GM19351 (cell line): ENCODE measurements at regions not wholly inside any gene's neighbourhood (a gene's known extent, or its start where the extent isn't known, plus 50 kb on each side); places are given as distances from the start of the nearest gene placed in this dataset.
"Not testable (repeated sequence)": the region's sequence is repeated elsewhere in the genome, so short reads cannot be mapped to it uniquely, and the experiment has no call there.

Experiments
- ATAC-seq: cut with Tn5 transposase; IDR thresholded peaks from one replicate; pipeline ENCODE4 v1.9.1; 2021; ENCODE audit warnings: mild to moderate bottlenecking, moderate library complexity; ENCODE audit not compliant: unreplicated experiment

- no peak for ATAC-seq
Observed at GRCh38 chr3:176247191-176247590, 950.1 kb downstream of the TBL1XR1 start.

GRCh38 chr3:176219970-176220369 is 977.3 kb downstream of the TBL1XR1 start:
- ATAC-seq = no peak

- no peak for ATAC-seq
Observed at GRCh38 chr3:176214758-176215157, 982.5 kb downstream of the TBL1XR1 start.

- not testable (repeated sequence) for ATAC-seq
Observed at GRCh38 chr3:176213314-176213713, 984.0 kb downstream of the TBL1XR1 start.

DNA sequence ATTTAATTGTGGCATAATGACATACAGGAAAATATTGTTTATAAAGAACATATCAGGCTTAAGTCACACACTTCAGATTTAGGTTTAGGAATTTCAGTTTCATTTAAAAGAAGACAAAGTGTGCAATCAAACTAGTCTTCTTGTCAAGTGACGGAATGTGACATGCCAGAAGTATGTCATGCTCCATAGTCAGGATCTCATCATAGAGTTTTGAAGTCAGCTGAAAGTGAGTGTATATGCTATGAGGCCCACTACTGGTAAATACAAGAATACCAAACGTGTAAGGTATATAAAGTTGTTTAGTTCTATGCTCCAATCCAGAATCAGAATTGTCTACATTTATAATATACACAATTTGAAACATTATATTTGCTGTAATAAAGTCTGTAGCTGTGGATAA is 988.4 kb downstream of the TBL1XR1 start:
- no peak for ATAC-seq

GRCh38 chr3:176208283-176208682 is 989.0 kb downstream of the TBL1XR1 start:
- no peak for ATAC-seq

- no peak for ATAC-seq
Observed at GRCh38 chr3:176206809-176207208, 990.5 kb downstream of the TBL1XR1 start.

- ATAC-seq = no peak
Observed at GRCh38 chr3:176202652-176203051, 994.6 kb downstream of the TBL1XR1 start.

- no peak for ATAC-seq
Observed at GRCh38 chr3:176193032-176193730, 1004.1 kb downstream of the TBL1XR1 start.

DNA sequence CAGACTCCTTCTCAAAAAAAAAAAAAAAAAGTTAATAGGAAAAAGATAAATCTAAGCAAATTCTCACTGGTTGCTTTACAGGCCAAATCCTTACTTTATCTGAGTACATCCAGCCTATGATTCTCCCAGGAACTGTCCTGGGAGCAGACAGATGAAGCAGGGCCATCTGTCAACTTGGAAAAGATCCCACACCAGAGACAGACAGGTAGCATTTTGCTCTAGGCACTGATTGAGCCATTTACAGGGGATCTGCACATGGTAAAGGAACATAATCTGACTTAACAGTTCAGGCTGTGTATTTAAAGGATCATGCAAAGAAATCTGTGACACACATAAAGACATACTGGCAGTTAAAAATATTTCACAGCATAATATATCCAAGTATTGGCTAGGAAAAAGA is 1006.5 kb downstream of the TBL1XR1 start:
- no peak for ATAC-seq

DNA sequence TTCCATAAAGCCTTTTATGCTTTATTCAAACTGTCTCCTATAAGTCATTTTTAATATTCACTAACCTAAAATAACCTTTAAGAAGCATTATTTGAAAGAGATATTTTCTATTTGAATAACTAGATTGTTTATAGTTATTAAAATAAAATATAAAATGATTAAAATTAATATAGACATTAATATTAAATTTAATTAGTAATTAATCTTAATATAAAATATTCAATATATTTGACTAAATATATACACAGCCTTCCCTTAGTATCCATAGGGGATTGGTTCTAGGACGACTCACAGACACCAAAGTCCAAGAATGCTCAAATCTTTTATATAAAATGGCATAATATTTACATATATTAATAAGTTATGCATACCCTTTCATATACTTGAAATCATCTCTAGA is 1014.1 kb downstream of the TBL1XR1 start:
- ATAC-seq = no peak

DNA sequence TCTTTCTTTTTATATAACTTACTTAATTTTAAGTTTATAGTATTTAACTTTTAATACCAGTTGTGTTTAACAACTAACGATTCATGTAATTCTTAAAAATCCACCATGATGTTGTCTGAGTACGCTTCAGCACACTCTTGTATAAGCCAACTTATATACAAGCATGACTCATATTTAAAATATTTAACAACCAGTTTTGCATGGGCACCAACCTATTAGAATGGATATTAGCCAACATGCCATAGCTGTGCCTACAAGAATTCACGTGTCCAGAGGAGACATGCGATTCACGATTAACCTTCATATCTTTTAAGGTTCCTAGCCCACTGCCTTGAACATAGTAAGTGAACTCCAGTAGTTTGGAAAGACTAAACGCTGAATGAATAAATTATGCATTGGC is 1023.2 kb downstream of the TBL1XR1 start:
- ATAC-seq = no peak

- no peak for ATAC-seq
Observed at GRCh38 chr3:176172492-176172891, 1024.8 kb downstream of the TBL1XR1 start.

DNA sequence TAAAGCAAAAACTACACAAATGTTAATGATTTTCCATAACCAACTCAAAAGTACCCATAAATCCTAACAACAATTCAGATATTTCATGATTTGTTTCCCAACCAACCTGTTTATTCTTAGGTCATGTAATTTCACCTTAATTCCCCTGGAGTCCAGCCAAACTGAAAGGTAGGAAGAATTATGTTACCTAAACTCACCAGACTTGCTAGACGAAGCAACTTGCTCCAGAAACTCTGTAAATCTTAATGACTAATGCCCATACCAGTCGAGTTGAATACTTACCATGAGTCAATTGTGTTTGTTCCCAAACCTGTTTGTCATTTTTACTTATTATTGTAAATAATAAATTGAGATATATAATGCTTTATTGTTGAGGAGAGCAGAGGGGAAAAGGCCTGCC is 1030.0 kb downstream of the TBL1XR1 start:
- no peak for ATAC-seq

DNA sequence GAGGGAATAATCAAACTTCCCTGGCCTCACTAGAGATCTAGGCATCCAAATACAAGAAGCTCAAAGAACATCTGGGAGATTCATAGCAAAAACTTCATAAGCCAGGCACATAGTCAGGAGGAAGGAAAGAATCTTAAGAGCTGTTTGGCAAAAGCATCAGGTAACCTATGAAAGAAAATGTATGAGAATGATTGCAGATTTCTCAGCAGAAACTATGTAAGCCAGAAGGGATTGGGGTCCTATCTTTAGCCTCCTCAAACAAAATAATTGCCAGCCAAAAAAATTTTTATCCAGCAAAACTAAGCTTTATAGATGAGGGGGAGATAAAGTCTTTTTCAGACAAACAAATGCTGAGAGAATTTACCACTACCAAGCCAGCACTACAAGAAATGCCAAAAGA is 1036.3 kb downstream of the TBL1XR1 start:
- ATAC-seq = no peak

DNA sequence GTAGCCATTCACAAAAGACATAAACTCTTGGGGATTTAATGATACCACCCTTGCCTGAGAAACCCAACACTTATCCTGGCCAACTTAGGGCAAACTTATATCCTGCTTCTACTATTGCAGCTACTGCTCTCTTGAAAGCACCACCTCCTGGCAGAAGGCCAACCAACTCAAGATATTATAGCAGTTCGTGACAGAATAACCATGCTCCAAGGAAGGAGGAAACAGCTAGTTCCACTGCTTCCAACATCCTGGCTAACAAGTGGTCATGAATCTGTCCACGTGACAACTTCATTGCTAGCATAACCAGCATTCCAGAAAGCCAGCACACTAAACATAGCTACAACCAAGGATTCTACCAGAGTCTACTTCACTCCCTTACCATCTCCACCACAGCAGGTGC is 1037.5 kb downstream of the TBL1XR1 start:
- no peak for ATAC-seq

DNA sequence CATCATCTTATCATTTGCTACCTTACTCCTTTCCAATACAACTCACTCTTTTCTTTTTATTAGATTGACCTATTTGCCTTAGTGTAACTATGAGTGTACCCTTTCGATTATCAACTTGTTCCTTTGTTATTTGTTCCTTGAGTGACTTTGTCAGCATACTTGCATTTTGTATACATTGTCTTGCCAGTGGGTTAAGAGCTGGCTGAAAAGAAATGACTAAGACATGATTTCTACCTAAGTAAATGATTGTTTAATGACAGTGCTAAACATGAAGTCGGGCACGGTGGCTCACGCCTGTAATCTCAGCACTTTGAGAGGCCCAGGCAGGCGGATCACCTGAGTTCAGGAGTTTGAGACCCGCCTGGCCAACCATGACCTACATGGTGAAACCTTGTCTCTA is 1042.3 kb downstream of the TBL1XR1 start:
- no peak for ATAC-seq

- ATAC-seq = no peak
Observed at GRCh38 chr3:176149567-176149966, 1047.7 kb downstream of the TBL1XR1 start.

GRCh38 chr3:176147251-176147650 is 1050.0 kb downstream of the TBL1XR1 start:
- ATAC-seq = no peak

DNA sequence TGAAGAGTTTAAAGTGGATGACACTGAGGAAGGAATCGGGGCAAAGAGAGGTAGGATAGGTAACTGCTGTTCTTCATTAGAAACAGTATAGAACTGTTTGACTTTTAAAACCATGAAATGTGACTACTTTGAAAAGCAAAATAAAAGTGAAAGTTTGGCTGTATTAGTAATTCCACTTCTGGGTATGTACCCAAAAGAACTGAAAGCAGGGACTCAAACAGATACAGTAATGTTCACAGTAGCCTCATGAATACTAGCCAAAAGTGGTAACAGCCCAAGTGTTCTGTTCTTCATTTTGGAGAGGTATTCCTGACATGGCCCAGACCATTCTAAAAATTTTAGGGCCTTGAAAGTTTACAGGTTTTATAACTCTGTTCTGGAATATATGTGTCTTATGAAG is 1055.4 kb downstream of the TBL1XR1 start:
- ATAC-seq = no peak

DNA sequence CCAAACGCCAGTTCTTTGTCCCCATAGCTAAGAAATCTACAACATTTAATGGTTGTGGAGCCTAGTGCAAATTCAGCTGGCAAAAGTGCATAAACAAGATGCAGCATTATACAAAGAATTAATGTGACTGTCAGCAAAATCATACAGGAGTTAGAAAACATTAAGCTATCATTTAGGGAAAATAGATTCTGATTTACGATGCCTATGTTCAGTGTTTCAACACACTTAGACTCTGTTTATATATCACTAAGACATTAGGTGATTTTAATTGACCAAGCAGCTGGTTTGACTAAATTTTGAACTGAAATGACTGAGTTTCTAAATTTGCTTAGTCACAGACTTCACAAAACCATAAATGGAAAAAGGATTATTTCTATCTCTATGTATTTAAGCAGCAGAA is 1076.8 kb downstream of the TBL1XR1 start:
- ATAC-seq = no peak

DNA sequence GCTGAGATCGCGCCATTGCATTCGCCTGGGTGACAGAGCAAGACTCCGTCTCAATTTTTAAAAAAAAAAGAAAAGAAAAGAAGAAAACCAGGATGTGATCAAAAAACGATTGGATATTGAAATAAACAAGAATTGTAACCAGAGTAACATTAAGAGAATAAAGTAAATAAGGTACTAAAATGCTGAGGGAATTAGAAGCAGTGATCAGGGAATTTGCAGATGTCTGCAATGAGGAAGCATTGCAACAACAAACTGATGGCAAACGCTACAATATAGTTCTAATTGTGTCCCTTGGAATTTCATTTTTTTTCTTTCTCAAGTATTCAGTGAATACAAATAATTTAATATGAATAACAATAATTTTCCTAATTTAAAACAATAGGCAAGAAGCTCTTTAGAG is 1077.5 kb downstream of the TBL1XR1 start:
- no peak for ATAC-seq

DNA sequence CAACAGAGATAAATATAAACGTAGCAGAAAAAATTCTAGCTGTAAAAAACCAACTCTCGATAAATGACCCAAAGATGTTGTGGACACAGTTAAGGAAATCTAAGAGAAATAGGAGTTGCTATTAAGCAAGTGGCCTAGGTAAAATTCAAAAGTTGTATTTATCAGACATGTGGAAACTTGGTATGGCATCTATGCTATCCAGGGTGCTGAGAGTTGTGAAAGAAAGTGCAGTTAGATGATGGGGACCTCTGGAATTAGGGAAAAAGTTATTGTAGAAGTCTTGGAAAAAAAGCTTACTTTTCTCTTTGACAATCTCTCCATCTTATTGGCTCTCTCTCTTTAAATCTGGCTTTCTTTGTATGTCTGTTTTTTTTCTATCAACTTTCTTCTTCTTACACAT is 1090.9 kb downstream of the TBL1XR1 start:
- no peak for ATAC-seq
